WTC11 (cell line): ENCODE measurements at regions not wholly inside any gene's neighbourhood (a gene's known extent, or its start where the extent isn't known, plus 50 kb on each side); places are given as distances from the start of the nearest gene placed in this dataset.

ENCODE experiments used
- ATAC-seq: fragments of 200-7000 bp; cut with Tn5 transposase; 2 replicates; pipeline ENCODE4 v1.10.0; 2021; ENCODE audit warnings: mild to moderate bottlenecking, moderate library complexity
- CTCF ChIA-PET: fragments of 300-600 bp; sonication (Branson Sonifier 250); formaldehyde crosslinking; loops from one replicate; lab custom pipeline; 2021; ENCODE audit warnings: antibody characterized with exemption; lab: Charles Lee
- POLR2A ChIA-PET: fragments of 350-600 bp; sonication (Branson Sonifier 250); formaldehyde crosslinking; loops from one replicate; lab custom pipeline; 2021; ENCODE audit warnings: antibody characterized with exemption; lab: Charles Lee
- DNase-seq: peaks from one replicate; pipeline ENCODE4 v3.0.0; 2021; ENCODE audit warnings: low spot score
- H3K27ac Mint-ChIP-seq: 2 replicates; pipeline ENCODE4 v1.8.0; 2021; ENCODE audit warnings: mixed read lengths
- H3K27me3 Mint-ChIP-seq: 2 replicates; pipeline ENCODE4 v1.8.0; 2021; ENCODE audit warnings: low read depth, mild to moderate bottlenecking, moderate library complexity, mixed read lengths
- H3K36me3 Mint-ChIP-seq: 2 replicates; pipeline ENCODE4 v1.8.0; 2021; ENCODE audit warnings: mixed read lengths
- H3K4me1 Mint-ChIP-seq: 2 replicates; pipeline ENCODE4 v1.8.0; 2022; ENCODE audit warnings: mixed read lengths
- H3K4me3 Mint-ChIP-seq: 2 replicates; pipeline ENCODE4 v1.8.0; 2021; ENCODE audit warnings: mild to moderate bottlenecking, moderate library complexity, mixed read lengths
- H3K9me3 Mint-ChIP-seq: 2 replicates; pipeline ENCODE4 v1.8.0; 2021; ENCODE audit warnings: mixed read lengths
- ATF3 ChIP-seq: sonication (generic); formaldehyde crosslinking; conservative IDR thresholded peaks from 2 replicates; pipeline ENCODE4 v1.8.1; 2022; ENCODE audit warnings: mild to moderate bottlenecking, missing genetic modification reagents
- CREM ChIP-seq: sonication (generic); formaldehyde crosslinking; IDR thresholded peaks from 2 replicates; pipeline ENCODE4 v1.8.1; 2022; ENCODE audit warnings: mild to moderate bottlenecking, missing genetic modification reagents, moderate library complexity
- E2F5 ChIP-seq: sonication (generic); formaldehyde crosslinking; IDR thresholded peaks from 2 replicates; pipeline ENCODE4 v1.8.1; 2022; ENCODE audit warnings: mild to moderate bottlenecking, moderate library complexity, missing genetic modification reagents
- ETV6 ChIP-seq: sonication (generic); formaldehyde crosslinking; IDR thresholded peaks from 2 replicates; pipeline ENCODE4 v1.8.1; 2022; ENCODE audit warnings: mild to moderate bottlenecking, missing genetic modification reagents
- FOXJ3 ChIP-seq: sonication (generic); formaldehyde crosslinking; IDR thresholded peaks from 2 replicates; pipeline ENCODE4 v1.9.0; 2021; ENCODE audit warnings: missing genetic modification reagents, mild to moderate bottlenecking, borderline replicate concordance
- FOXK1 ChIP-seq: sonication (generic); formaldehyde crosslinking; IDR thresholded peaks from 2 replicates; pipeline ENCODE4 v1.8.0; 2022; ENCODE audit warnings: mild to moderate bottlenecking, moderate library complexity, missing genetic modification reagents
- GRHL2 ChIP-seq: fragments of 250-450 bp; sonication (Bioruptor Pico); IDR thresholded peaks from 2 replicates; pipeline ENCODE4 v1.8.0; 2022; ENCODE audit warnings: mild to moderate bottlenecking, moderate library complexity; ENCODE audit not compliant: insufficient replicate concordance, severe bottlenecking
- GTF2I ChIP-seq: fragments of 250-450 bp; sonication (Bioruptor Pico); conservative IDR thresholded peaks from 2 replicates; pipeline ENCODE4 v1.4.0; 2021; ENCODE audit warnings: mild to moderate bottlenecking
- MYBL2 ChIP-seq: sonication (generic); formaldehyde crosslinking; IDR thresholded peaks from 2 replicates; pipeline ENCODE4 v1.8.1; 2023; ENCODE audit warnings: mild to moderate bottlenecking, moderate library complexity, missing genetic modification reagents
- NR3C1 ChIP-seq: sonication (generic); formaldehyde crosslinking; conservative IDR thresholded peaks from 2 replicates; pipeline ENCODE4 v1.8.1; 2023; ENCODE audit warnings: low read depth, mild to moderate bottlenecking, missing genetic modification reagents
- OVOL2 ChIP-seq: fragments of 250-450 bp; sonication (Bioruptor Pico); IDR thresholded peaks from 2 replicates; pipeline ENCODE4 v1.9.0; 2021; ENCODE audit warnings: mild to moderate bottlenecking, borderline replicate concordance
- PRDM15 ChIP-seq: sonication (generic); formaldehyde crosslinking; IDR thresholded peaks from 2 replicates; pipeline ENCODE4 v1.8.0; 2022; ENCODE audit warnings: missing genetic modification reagents
- RORB ChIP-seq: fragments of 250-450 bp; sonication (Bioruptor Pico); IDR thresholded peaks from 2 replicates; pipeline ENCODE4 v1.9.0; 2021; ENCODE audit warnings: mild to moderate bottlenecking
- SMAD3 ChIP-seq: sonication (generic); formaldehyde crosslinking; IDR thresholded peaks from 2 replicates; pipeline ENCODE4 v1.8.0; 2022; ENCODE audit warnings: missing genetic modification reagents, mild to moderate bottlenecking, borderline replicate concordance
- SMAD4 ChIP-seq: sonication (generic); formaldehyde crosslinking; IDR thresholded peaks from 2 replicates; pipeline ENCODE4 v1.8.0; 2022; ENCODE audit warnings: mild to moderate bottlenecking, missing genetic modification reagents
- ZNF138 ChIP-seq: sonication (generic); formaldehyde crosslinking; conservative IDR thresholded peaks from 2 replicates; pipeline ENCODE4 v1.8.1; 2022; ENCODE audit warnings: mild to moderate bottlenecking, moderate library complexity, missing genetic modification reagents
- ZNF219 ChIP-seq: sonication (generic); formaldehyde crosslinking; IDR thresholded peaks from 2 replicates; pipeline ENCODE4 v1.8.0; 2023; ENCODE audit warnings: missing genetic modification reagents, mild to moderate bottlenecking, borderline replicate concordance
- ZNF232 ChIP-seq: sonication (generic); formaldehyde crosslinking; IDR thresholded peaks from 2 replicates; pipeline ENCODE4 v1.8.0; 2022; ENCODE audit warnings: mild to moderate bottlenecking, missing genetic modification reagents
- ZNF317 ChIP-seq: sonication (generic); formaldehyde crosslinking; IDR thresholded peaks from 2 replicates; pipeline ENCODE4 v1.8.1; 2023; ENCODE audit warnings: low read depth, mild to moderate bottlenecking, moderate library complexity, missing genetic modification reagents, borderline replicate concordance
- ZNF396 ChIP-seq: fragments of 250-450 bp; sonication (Bioruptor Pico); IDR thresholded peaks from 2 replicates; pipeline ENCODE4 v1.8.0; 2021; ENCODE audit warnings: mild to moderate bottlenecking, moderate library complexity, borderline replicate concordance
- ZNF425 ChIP-seq: fragments of 250-450 bp; sonication (Bioruptor Pico); conservative IDR thresholded peaks from 2 replicates; pipeline ENCODE4 v1.9.0; 2021; ENCODE audit warnings: mild to moderate bottlenecking
- TF ChIP-seq, protein P1 (sequence below): fragments of 250-450 bp; sonication (Bioruptor Pico); IDR thresholded peaks from 2 replicates; pipeline ENCODE4 v1.9.0; 2021; ENCODE audit warnings: moderate library complexity, mild to moderate bottlenecking, inconsistent platforms, borderline replicate concordance
- TF ChIP-seq, protein P2 (sequence below): sonication (generic); formaldehyde crosslinking; IDR thresholded peaks from 2 replicates; pipeline ENCODE4 v1.8.1; 2023; ENCODE audit warnings: mild to moderate bottlenecking, missing genetic modification reagents, moderate library complexity

- H3K27me3 Mint-ChIP-seq: no peaks in the 10 kb centered on the region; the same call in 1 of the 2 replicates
- DNase-seq (no peak), ATAC-seq (no peak)
- 0 out of 2 replicates have a peak, but pooled peaks cover under 1% of the 10 kb centered on the region for H3K9me3 Mint-ChIP-seq
- peaks cover 8% of the 10 kb centered on the region for H3K4me1 Mint-ChIP-seq
- ChIA-PET POLR2A (no interaction called here), CTCF (no interaction called here)
- H3K27ac Mint-ChIP-seq: no peak overlapping the region
- H3K36me3 Mint-ChIP-seq: no peaks in the 10 kb centered on the region
- no peak overlapping the region for H3K4me3 Mint-ChIP-seq
- TF ChIP-seq RORB (CRISPR knock-in tag) (no peak), ZNF138 (CRISPR knock-in tag) (no peak), NR3C1 (CRISPR knock-in tag) (no peak), MYBL2 (CRISPR knock-in tag) (no peak), ETV6 (no peak)
- TF ChIP-seq, protein P1, sequence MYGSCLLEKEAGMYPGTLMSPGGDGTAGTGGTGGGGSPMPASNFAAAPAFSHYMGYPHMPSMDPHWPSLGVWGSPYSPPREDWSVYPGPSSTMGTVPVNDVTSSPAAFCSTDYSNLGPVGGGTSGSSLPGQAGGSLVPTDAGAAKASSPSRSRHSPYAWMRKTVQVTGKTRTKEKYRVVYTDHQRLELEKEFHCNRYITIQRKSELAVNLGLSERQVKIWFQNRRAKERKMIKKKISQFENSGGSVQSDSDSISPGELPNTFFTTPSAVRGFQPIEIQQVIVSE (CRISPR knock-in tag): no peak
These were observed 326.8 kb downstream of the ZNF674 start for GRCh38 chrX:46218373-46218772.

DNA sequence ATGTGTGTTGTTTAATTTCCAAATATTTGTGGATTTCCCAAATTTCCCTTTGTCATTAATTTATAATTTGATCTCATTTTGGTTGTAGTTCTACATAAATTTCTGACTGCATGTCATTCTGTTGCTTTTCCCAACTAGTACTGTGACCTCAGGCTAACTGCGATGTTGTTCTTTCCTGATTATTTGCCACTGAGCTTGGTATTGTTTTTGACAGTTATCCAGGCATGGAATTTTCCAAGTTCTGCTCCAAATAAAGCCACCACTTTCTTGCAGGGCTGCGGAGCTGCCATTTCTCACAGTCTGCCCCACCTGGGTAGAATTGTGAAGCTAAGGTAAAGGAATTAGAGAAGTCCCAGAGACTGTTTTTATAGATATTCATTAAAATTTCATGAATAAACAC lies 328.8 kb downstream of the ZNF674 start:
- Mint-ChIP-seq H3K9me3 (no peaks in the 10 kb centered on the region), H3K36me3 (no peaks in the 10 kb centered on the region), H3K27me3 (no peaks in the 10 kb centered on the region; the same call in 1 of the 2 replicates), H3K27ac (no peak overlapping the region), H3K4me1 (peaks cover 8% of the 10 kb centered on the region), H3K4me3 (no peak overlapping the region)
- ATAC-seq: no peak
- ChIA-PET CTCF (interaction anchor here (1.1 to 1.7 kb wide), 2 partner anchors 160 to 192 kb away, joined by 3 to 5 read pairs; no protein-coding TSS in a partner anchor), POLR2A (interaction anchor here (1.5 kb wide), 1 partner anchor 12 kb away, joined by 3 read pairs; no protein-coding TSS in a partner anchor)
- TF ChIP-seq CREM (CRISPR knock-in tag) (no peak), NR3C1 (CRISPR knock-in tag) (no peak), SMAD4 (CRISPR knock-in tag) (no peak), ZNF396 (CRISPR knock-in tag) (no peak), E2F5 (CRISPR knock-in tag) (no peak), PRDM15 (CRISPR knock-in tag) (no peak), ATF3 (CRISPR knock-in tag) (no peak)
- TF ChIP-seq, protein P2, sequence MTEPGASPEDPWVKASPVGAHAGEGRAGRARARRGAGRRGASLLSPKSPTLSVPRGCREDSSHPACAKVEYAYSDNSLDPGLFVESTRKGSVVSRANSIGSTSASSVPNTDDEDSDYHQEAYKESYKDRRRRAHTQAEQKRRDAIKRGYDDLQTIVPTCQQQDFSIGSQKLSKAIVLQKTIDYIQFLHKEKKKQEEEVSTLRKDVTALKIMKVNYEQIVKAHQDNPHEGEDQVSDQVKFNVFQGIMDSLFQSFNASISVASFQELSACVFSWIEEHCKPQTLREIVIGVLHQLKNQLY (CRISPR knock-in tag): no peak
- no peak for DNase-seq

- DNase-seq (no peak), ATAC-seq (no peak)
- Mint-ChIP-seq H3K4me1 (peaks cover 17% of the 10 kb centered on the region), H3K9me3 (no peaks in the 10 kb centered on the region), H3K27ac (no peak overlapping the region), H3K36me3 (no peaks in the 10 kb centered on the region), H3K27me3 (no peaks in the 10 kb centered on the region; the same call in 1 of the 2 replicates), H3K4me3 (no peak overlapping the region)
- ChIA-PET POLR2A (no interaction called here), CTCF (no interaction called here)
- TF ChIP-seq ZNF317 (no peak), FOXJ3 (CRISPR knock-in tag) (no peak), ZNF219 (no peak), FOXK1 (CRISPR knock-in tag) (no peak), GRHL2 (CRISPR knock-in tag) (no peak), ZNF232 (CRISPR knock-in tag) (no peak), RORB (CRISPR knock-in tag) (no peak), GTF2I (no peak), SMAD3 (CRISPR knock-in tag) (no peak), ZNF138 (CRISPR knock-in tag) (no peak), OVOL2 (CRISPR knock-in tag) (no peak), ZNF425 (CRISPR knock-in tag) (no peak)
These were observed 334.1 kb downstream of the ZNF674 start for GRCh38 chrX:46211079-46211478.
